ENCODE measurements at regions not wholly inside any gene's neighbourhood (a gene's known extent, or its start where the extent isn't known, plus 50 kb on each side); places are given as distances from the start of the nearest gene placed in this dataset.
"Not testable (repeated sequence)": the region's sequence is repeated elsewhere in the genome, so short reads cannot be mapped to it uniquely, and the experiment has no call there.

- Mint-ChIP-seq H3K36me3 (ENCODE audit: insufficient read depth) (no peaks in the 10 kb centered on the region), H3K9me3 (ENCODE audit: low read depth) (no peaks in the 10 kb centered on the region), H3K27me3 (peaks cover 5% of the 10 kb centered on the region), H3K27ac (no peak overlapping the region), H3K4me3 (ENCODE audit: low read depth) (no peak overlapping the region), H3K4me1 (ENCODE audit: low read depth) (no peaks in the 10 kb centered on the region)
- no peak for TF ChIP-seq CTCF (IDR thresholded peaks at IDR 0.05; ENCODE audit: unreplicated experiment)
- no peak for DNase-seq (ENCODE audit: low spot score, unreplicated experiment)
Measured at GRCh38 chr6:25197111-25197510, 82.1 kb upstream of the CARMIL1 start.

GRCh38 chr6:25199544-25199943 is 79.6 kb upstream of the CARMIL1 start:
- no peak overlapping the region for H3K27ac Mint-ChIP-seq

GRCh38 chr6:25202504-25202903 is 76.7 kb upstream of the CARMIL1 start:
- no peak overlapping the region for H3K27ac Mint-ChIP-seq
- TF ChIP-seq CTCF (IDR thresholded peaks at IDR 0.05; ENCODE audit: unreplicated experiment): no peak
- no peaks in the 10 kb centered on the region for H3K36me3 Mint-ChIP-seq (ENCODE audit: insufficient read depth)
- no peak overlapping the region for H3K4me3 Mint-ChIP-seq (ENCODE audit: low read depth)
- H3K27me3 Mint-ChIP-seq: no peaks in the 10 kb centered on the region
- H3K4me1 Mint-ChIP-seq (ENCODE audit: low read depth): no peaks in the 10 kb centered on the region
- H3K9me3 Mint-ChIP-seq (ENCODE audit: low read depth): peaks cover 11% of the 10 kb centered on the region
- no peak for DNase-seq (ENCODE audit: low spot score, unreplicated experiment)

More at GRCh38 chr6:25199544-25199943, 79.6 kb upstream of the CARMIL1 start:
- H3K4me1 Mint-ChIP-seq (ENCODE audit: low read depth): no peaks in the 10 kb centered on the region
- peaks cover under 1% of the 10 kb centered on the region for H3K9me3 Mint-ChIP-seq (ENCODE audit: low read depth)
- no peak for TF ChIP-seq CTCF (IDR thresholded peaks at IDR 0.05; ENCODE audit: unreplicated experiment)
- no peak overlapping the region for H3K4me3 Mint-ChIP-seq (ENCODE audit: low read depth)
- H3K36me3 Mint-ChIP-seq (ENCODE audit: insufficient read depth): no peaks in the 10 kb centered on the region
- H3K27me3 Mint-ChIP-seq: no peaks in the 10 kb centered on the region
- DNase-seq (ENCODE audit: low spot score, unreplicated experiment): no peak

GRCh38 chr6:25205629-25206028 is 73.5 kb upstream of the CARMIL1 start:
- no peak for TF ChIP-seq CTCF (IDR thresholded peaks at IDR 0.05; ENCODE audit: unreplicated experiment)
- no peaks in the 10 kb centered on the region for H3K36me3 Mint-ChIP-seq (ENCODE audit: insufficient read depth)
- H3K9me3 Mint-ChIP-seq (ENCODE audit: low read depth): peaks cover 20% of the 10 kb centered on the region
- no peak overlapping the region for H3K27ac Mint-ChIP-seq
- H3K4me3 Mint-ChIP-seq (ENCODE audit: low read depth): no peak overlapping the region
- H3K27me3 Mint-ChIP-seq: no peaks in the 10 kb centered on the region
- no peaks in the 10 kb centered on the region for H3K4me1 Mint-ChIP-seq (ENCODE audit: low read depth)
- DNase-seq (ENCODE audit: low spot score, unreplicated experiment): no peak

- DNase-seq (ENCODE audit: low spot score, unreplicated experiment); H3K4me1 Mint-ChIP-seq (ENCODE audit: low read depth); H3K27ac Mint-ChIP-seq; H3K27me3 Mint-ChIP-seq; H3K36me3 Mint-ChIP-seq (ENCODE audit: insufficient read depth); H3K4me3 Mint-ChIP-seq (ENCODE audit: low read depth): not testable (repeated sequence)
- peaks cover 34% of the 10 kb centered on the region for H3K9me3 Mint-ChIP-seq (ENCODE audit: low read depth)
Measured at GRCh38 chr6:25207453-25208155, 71.6 kb upstream of the CARMIL1 start.

GRCh38 chr6:25215881-25216280 is 63.3 kb upstream of the CARMIL1 start:
- Mint-ChIP-seq H3K4me1 (ENCODE audit: low read depth) (no peaks in the 10 kb centered on the region), H3K9me3 (ENCODE audit: low read depth) (peaks cover 16% of the 10 kb centered on the region), H3K4me3 (ENCODE audit: low read depth) (no peak overlapping the region), H3K27ac (no peak overlapping the region), H3K27me3 (no peaks in the 10 kb centered on the region), H3K36me3 (ENCODE audit: insufficient read depth) (no peaks in the 10 kb centered on the region)
- no peak for DNase-seq (ENCODE audit: low spot score, unreplicated experiment)
- TF ChIP-seq CTCF (IDR thresholded peaks at IDR 0.05; ENCODE audit: unreplicated experiment): no peak
